PC-3 (cell line): ENCODE measurements at regions not wholly inside any gene's neighbourhood (a gene's known extent, or its start where the extent isn't known, plus 50 kb on each side); places are given as distances from the start of the nearest gene placed in this dataset.
"Not testable (repeated sequence)": the region's sequence is repeated elsewhere in the genome, so short reads cannot be mapped to it uniquely, and the experiment has no call there.

ENCODE experiments used
- ATAC-seq: fragments of 200-7000 bp; cut with Tn5 transposase; 2 replicates; pipeline ENCODE4 v1.9.1; 2020; ENCODE audit warnings: mild to moderate bottlenecking, moderate library complexity
- BruUV-seq: library from RNA; stranded (reverse); fragments of 400-500 nt; replicated peaks from 2 replicates; lab custom pipeline; 2021; lab: Mats Ljungman, UMichigan
- CTCF ChIA-PET: fragments of 300-600 bp; sonication (Branson Sonifier 250); formaldehyde crosslinking; loops from one replicate; lab custom pipeline; 2022; ENCODE audit warnings: antibody characterized with exemption; lab: Charles Lee
- POLR2A ChIA-PET: fragments of 300-600 bp; sonication (Branson Sonifier 250); formaldehyde crosslinking; loops from one replicate; lab custom pipeline; 2022; ENCODE audit warnings: antibody characterized with exemption; ENCODE audit not compliant: unreplicated experiment; lab: Charles Lee
- DNase-seq: peaks from one replicate; pipeline ENCODE4 v3.0.0-alpha.2; 2015
- H2AFZ ChIP-seq: fragments of 300-600 bp; sonication (generic); 2 replicates; pipeline ENCODE4 v1.6.0; 2016; ENCODE audit warnings: antibody characterized with exemption, low read length
- H3F3A ChIP-seq: fragments of 300-600 bp; sonication (generic); one replicate; pipeline ENCODE4 v1.6.0; 2017; ENCODE audit warnings: antibody characterized with exemption, low read length, control low read depth, mild to moderate bottlenecking; ENCODE audit not compliant: unreplicated experiment
- H3K27ac ChIP-seq: fragments of 300-600 bp; sonication (generic); 2 replicates; pipeline ENCODE4 v1.5.1; 2016; ENCODE audit warnings: mild to moderate bottlenecking, low read length
- H3K27me3 ChIP-seq: fragments of 300-600 bp; sonication (generic); 2 replicates; pipeline ENCODE4 v1.6.1; 2016; ENCODE audit warnings: low read length, mixed read lengths
- H3K36me3 ChIP-seq: fragments of 300-600 bp; sonication (generic); 2 replicates; pipeline ENCODE4 v1.6.1; 2016; ENCODE audit warnings: low read depth, mixed run types, low read length, mixed read lengths
- H3K4me1 ChIP-seq: fragments of 300-600 bp; sonication (generic); 2 replicates; pipeline ENCODE4 v1.5.1; 2016; ENCODE audit warnings: low read length; ENCODE audit not compliant: insufficient read depth
- H3K4me2 ChIP-seq: fragments of 300-600 bp; sonication (generic); 2 replicates; pipeline ENCODE4 v1.6.0; 2016; ENCODE audit warnings: low read length
- H3K4me3 ChIP-seq: fragments of 300-600 bp; sonication (generic); 2 replicates; pipeline ENCODE4 v1.5.1; 2016; ENCODE audit warnings: mild to moderate bottlenecking, low read length, mixed read lengths
- H3K79me2 ChIP-seq: fragments of 300-600 bp; sonication (generic); 2 replicates; pipeline ENCODE4 v1.6.1; 2017; ENCODE audit warnings: low read length, mixed read lengths
- H3K9ac ChIP-seq: fragments of 300-600 bp; sonication (generic); 2 replicates; pipeline ENCODE4 v1.6.0; 2016; ENCODE audit warnings: mild to moderate bottlenecking, low read length
- H3K9me2 ChIP-seq: fragments of 300-600 bp; sonication (generic); replicated peaks from 2 replicates; pipeline ENCODE4 v1.6.1; 2016; ENCODE audit warnings: mixed run types, low read length, mixed read lengths
- H3K9me3 ChIP-seq: fragments of 300-600 bp; sonication (generic); 2 replicates; pipeline ENCODE4 v1.6.1; 2016; ENCODE audit warnings: low read length, mixed read lengths
- H4K20me1 ChIP-seq: fragments of 300-600 bp; sonication (generic); 2 replicates; pipeline ENCODE4 v1.6.1; 2016; ENCODE audit warnings: low read length, mixed read lengths
- CTCF ChIP-seq: fragments of 300-600 bp; sonication (generic); conservative IDR thresholded peaks from 2 replicates; pipeline ENCODE4 v1.5.1; 2017; ENCODE audit warnings: antibody characterized with exemption, low read depth, mild to moderate bottlenecking, low read length
- EZH2 ChIP-seq: fragments of 300-600 bp; sonication (generic); IDR thresholded peaks from one replicate; pipeline ENCODE4 v1.6.1; 2017; ENCODE audit warnings: antibody characterized with exemption, mild to moderate bottlenecking, low read length; ENCODE audit not compliant: unreplicated experiment
- EZH2phosphoT487 ChIP-seq: fragments of 300-600 bp; sonication (generic); IDR thresholded peaks from 2 replicates; pipeline ENCODE4 v1.6.1; 2018; ENCODE audit warnings: mild to moderate bottlenecking, antibody characterized with exemption, low read length, borderline replicate concordance
- intact Hi-C: fragments of 100-400 bp; cut with micrococcal nuclease; formaldehyde crosslinking; loops from 2 replicates; pipeline ENCODE4 v1.9.0; 2023

GRCh38 chr22:17302616-17303015 is 66.6 kb upstream of the CECR2 start:
- POLR2A ChIA-PET = no interaction called here

GRCh38 chr22:17300926-17301325 is 68.3 kb upstream of the CECR2 start:
- H3K9ac ChIP-seq = no peak overlapping the region
- H3K9me2 ChIP-seq = no peaks in the 10 kb centered on the region
- no peak overlapping the region for H3K4me2 ChIP-seq
- no peak overlapping the region for H3K4me3 ChIP-seq
- BruUV-seq = no TSS peak
- no peak overlapping the region for H3K27ac ChIP-seq
- intact Hi-C loops = no loop called here
- no peak overlapping the region for H2AFZ ChIP-seq
- no peaks in the 10 kb centered on the region for H3K36me3 ChIP-seq
- no peak for TF ChIP-seq EZH2phosphoT487
- no peak for TF ChIP-seq CTCF
- TF ChIP-seq EZH2 = no peak
- POLR2A ChIA-PET = no interaction called here
- no peaks in the 10 kb centered on the region for H3K79me2 ChIP-seq
- H4K20me1 ChIP-seq = no peaks in the 10 kb centered on the region
- ATAC-seq = no peak
- CTCF ChIA-PET = no interaction called here
- peaks cover 5% of the 10 kb centered on the region for H3K27me3 ChIP-seq
- DNase-seq = no peak
- H3K4me1 ChIP-seq = no peaks in the 10 kb centered on the region
- no peaks in the 10 kb centered on the region for H3K9me3 ChIP-seq
- H3F3A ChIP-seq = no peaks in the 10 kb centered on the region

More at GRCh38 chr22:17302616-17303015, 66.6 kb upstream of the CECR2 start:
- no peaks in the 10 kb centered on the region for H3K79me2 ChIP-seq
- intact Hi-C loops = no loop called here
- ATAC-seq (no peak), DNase-seq (no peak)
- no peak overlapping the region for H3K9ac ChIP-seq
- no TSS peak for BruUV-seq
- H3F3A ChIP-seq = no peaks in the 10 kb centered on the region
- TF ChIP-seq EZH2phosphoT487 (no peak), EZH2 (no peak), CTCF (no peak)
- H3K4me2 ChIP-seq = no peak overlapping the region
- peaks cover 5% of the 10 kb centered on the region for H3K27me3 ChIP-seq
- CTCF ChIA-PET = no interaction called here
- no peak overlapping the region for H2AFZ ChIP-seq
- no peaks in the 10 kb centered on the region for H3K9me3 ChIP-seq
- no peak overlapping the region for H3K27ac ChIP-seq
- no peaks in the 10 kb centered on the region for H4K20me1 ChIP-seq
- no peaks in the 10 kb centered on the region for H3K36me3 ChIP-seq
- H3K4me1 ChIP-seq = no peaks in the 10 kb centered on the region
- no peak overlapping the region for H3K4me3 ChIP-seq
- no peaks in the 10 kb centered on the region for H3K9me2 ChIP-seq

- H3K9ac ChIP-seq, H3K9me2 ChIP-seq, H3K4me3 ChIP-seq, H3K4me1 ChIP-seq, CTCF ChIA-PET, H3K9me3 ChIP-seq, DNase-seq, POLR2A ChIA-PET, H3K27ac ChIP-seq, intact Hi-C loops, H2AFZ ChIP-seq, ATAC-seq, H3K36me3 ChIP-seq, H3F3A ChIP-seq, BruUV-seq, H3K27me3 ChIP-seq, H3K4me2 ChIP-seq, H3K79me2 ChIP-seq, H4K20me1 ChIP-seq: not testable (repeated sequence)
Observed at GRCh38 chr22:17298805-17299502, 70.3 kb upstream of the CECR2 start.
